PFSK-1 (cell line): ENCODE measurements at regions not wholly inside any gene's neighbourhood (a gene's known extent, or its start where the extent isn't known, plus 50 kb on each side); places are given as distances from the start of the nearest gene placed in this dataset.

Experiments used
- FOXP2 ChIP-seq: optimal IDR thresholded peaks from 2 replicates; pipeline ENCODE3; 2011; ENCODE audit warnings: borderline replicate concordance, control low read depth, inconsistent platforms; ENCODE audit not compliant: insufficient read depth; ENCODE audit errors: extremely low read length, extremely low read depth
- POLR2AphosphoS5 ChIP-seq: IDR thresholded peaks from 2 replicates; pipeline ENCODE4 v1.6.1; 2012; ENCODE audit warnings: low read depth, mild to moderate bottlenecking, control low read depth, low read length, moderate library complexity
- REST ChIP-seq, 2 experiments: IDR thresholded peaks; 2 replicates each; pipeline versions ENCODE4 v1.6.1 to v1.8.0; 2011 to 2012; ENCODE audit warnings: low read depth in 2 of 2, low read length in 2 of 2, control low read depth in 1 of 2, inconsistent platforms in 1 of 2, mild to moderate bottlenecking in 1 of 2, moderate library complexity in 1 of 2; ENCODE audit not compliant: insufficient read depth in 1 of 2
- SIN3A ChIP-seq: IDR thresholded peaks from 2 replicates; pipeline ENCODE4 v1.6.1; 2012; ENCODE audit warnings: mild to moderate bottlenecking, low read length, moderate library complexity, borderline replicate concordance; ENCODE audit not compliant: insufficient read depth
- TAF1 ChIP-seq: IDR thresholded peaks from 2 replicates; pipeline ENCODE4 v1.6.1; 2012; ENCODE audit warnings: low read length, control low read depth, borderline replicate concordance; ENCODE audit not compliant: insufficient read depth

GRCh38 chr5:166349046-166349445 is 1942.4 kb upstream of the WWC1 start:
- no peak for TF ChIP-seq POLR2AphosphoS5
- TF ChIP-seq SIN3A: no peak
- TF ChIP-seq REST (IDR thresholded peaks at IDR 0.05; ENCODE audit: insufficient read depth in 1 of 2, low read depth in 2 of 2, low read length in 2 of 2): no peak
- no peak for TF ChIP-seq FOXP2
- no peak for TF ChIP-seq TAF1

DNA sequence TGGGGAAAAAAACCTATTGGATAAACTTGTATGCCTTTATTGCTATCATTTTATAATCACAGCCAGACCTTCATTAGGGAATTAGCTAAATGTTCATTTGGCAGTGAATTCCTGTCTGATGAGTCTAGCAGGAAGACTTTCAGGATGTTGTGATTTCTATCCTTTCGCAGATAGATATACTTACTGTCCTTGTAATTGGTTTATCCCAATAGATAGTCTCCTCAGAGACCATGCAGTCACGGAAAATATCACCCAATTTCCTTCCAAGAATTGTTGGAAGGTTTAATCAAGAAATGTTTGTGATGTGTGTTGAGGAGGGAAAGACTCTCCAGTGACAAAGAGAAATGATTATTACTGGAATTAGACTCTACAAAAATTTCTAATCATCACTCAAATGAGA is 1937.9 kb upstream of the WWC1 start:
- no peak for TF ChIP-seq FOXP2
- TF ChIP-seq REST (IDR thresholded peaks at IDR 0.05; ENCODE audit: insufficient read depth in 1 of 2, low read depth in 2 of 2, low read length in 2 of 2): no peak
- TF ChIP-seq POLR2AphosphoS5: no peak; the same call in 1 of the 2 replicates
- no peak for TF ChIP-seq SIN3A
- TF ChIP-seq TAF1: no peak; the same call in 1 of the 2 replicates

DNA sequence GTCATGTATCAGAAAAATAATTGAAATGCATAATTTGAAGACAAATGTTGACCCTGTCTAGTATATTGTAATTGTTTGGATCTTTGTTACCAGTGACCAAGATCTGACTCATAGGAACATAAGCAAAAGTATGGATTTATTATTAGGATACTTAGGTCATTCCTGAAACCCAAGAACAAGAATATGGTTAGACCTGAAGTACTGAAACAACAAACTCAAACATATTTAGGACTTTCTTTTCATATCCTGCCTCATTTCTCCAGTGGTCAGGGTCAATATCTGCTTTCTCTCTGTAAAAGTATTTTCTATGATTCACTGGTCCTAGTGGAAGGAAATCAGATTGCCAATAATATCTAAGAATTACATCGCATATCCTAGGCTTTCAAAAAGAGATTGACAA is 1937.1 kb upstream of the WWC1 start:
- TF ChIP-seq SIN3A: no peak
- TF ChIP-seq REST (IDR thresholded peaks at IDR 0.05; ENCODE audit: insufficient read depth in 1 of 2, low read depth in 2 of 2, low read length in 2 of 2): no peak
- TF ChIP-seq POLR2AphosphoS5: no peak
- TF ChIP-seq TAF1: no peak
- no peak for TF ChIP-seq FOXP2

- no peak for TF ChIP-seq REST (IDR thresholded peaks at IDR 0.05; ENCODE audit: insufficient read depth in 1 of 2, low read depth in 2 of 2, low read length in 2 of 2)
- no peak for TF ChIP-seq POLR2AphosphoS5
- TF ChIP-seq SIN3A: no peak
- TF ChIP-seq FOXP2: no peak
- no peak for TF ChIP-seq TAF1
Measured at GRCh38 chr5:166356096-166356495, 1935.3 kb upstream of the WWC1 start.

GRCh38 chr5:166358127-166358830 is 1933.2 kb upstream of the WWC1 start:
- TF ChIP-seq POLR2AphosphoS5 (no peak), SIN3A (no peak), TAF1 (no peak), REST (IDR thresholded peaks at IDR 0.05; ENCODE audit: insufficient read depth in 1 of 2, low read depth in 2 of 2, low read length in 2 of 2) (no peak), FOXP2 (no peak)
